ENCODE measurements at regions not wholly inside any gene's neighbourhood (a gene's known extent, or its start where the extent isn't known, plus 50 kb on each side); places are given as distances from the start of the nearest gene placed in this dataset.
"Not testable (repeated sequence)": the region's sequence is repeated elsewhere in the genome, so short reads cannot be mapped to it uniquely, and the experiment has no call there.

GRCh38 chr15:21532785-21533184 lies 92.5 kb upstream of the POTEB3 start:
- not testable (repeated sequence) for TF ChIP-seq POLR2A (IDR thresholded peaks at IDR 0.05); CTCF (IDR thresholded peaks at IDR 0.05 in 4 of 5, conservative IDR thresholded peaks at IDR 0.05 in 1 of 5)
